H1 (cell line): ENCODE measurements at regions not wholly inside any gene's neighbourhood (a gene's known extent, or its start where the extent isn't known, plus 50 kb on each side); places are given as distances from the start of the nearest gene placed in this dataset.

Source experiments
- ATF3 ChIP-seq: IDR thresholded peaks from 2 replicates; pipeline ENCODE4 v1.6.1; 2011; ENCODE audit warnings: low read depth, mild to moderate bottlenecking, low read length; ENCODE audit not compliant: insufficient read depth
- EGR1 ChIP-seq: IDR thresholded peaks from 2 replicates; pipeline ENCODE4 v1.6.1; 2011; ENCODE audit warnings: low read depth, low read length, borderline replicate concordance
- EZH2 ChIP-seq: fragments of 200-600 bp; sonication (generic); IDR thresholded peaks from 2 replicates; pipeline ENCODE4 v1.7.1; 2012; ENCODE audit warnings: low read depth, mild to moderate bottlenecking, moderate library complexity, low read length, inconsistent platforms; ENCODE audit not compliant: severe bottlenecking
- KDM4A ChIP-seq: IDR thresholded peaks from one replicate; pipeline ENCODE4 v1.7.1; 2012; ENCODE audit warnings: low read depth, mild to moderate bottlenecking, moderate library complexity, low read length, inconsistent platforms; ENCODE audit not compliant: severe bottlenecking
- POU5F1 ChIP-seq: IDR thresholded peaks from 2 replicates; pipeline ENCODE4 v1.6.1; 2011; ENCODE audit warnings: low read depth, mild to moderate bottlenecking, low read length, moderate library complexity
- RBBP5 ChIP-seq: IDR thresholded peaks from 2 replicates; pipeline ENCODE4 v1.7.1; 2012; ENCODE audit warnings: low read depth, mild to moderate bottlenecking, inconsistent platforms, low read length, moderate library complexity, borderline replicate concordance
- TF ChIP-seq, protein P1 (sequence below), 3 experiments: IDR thresholded peaks; 1 replicate in 2 of 3; 2 replicates in 1 of 3; pipeline versions ENCODE4 v1.5.1 to v1.6.1; 2011; ENCODE audit warnings: low read length in 3 of 3, mild to moderate bottlenecking in 3 of 3, inconsistent platforms in 2 of 3, low read depth in 1 of 3, moderate library complexity in 1 of 3; ENCODE audit not compliant: insufficient read depth in 1 of 3; ENCODE audit errors: control extremely low read depth in 1 of 3

GRCh38 chr22:48173773-48174160 is 1411.3 kb downstream of the TBC1D22A start (continued):
- TF ChIP-seq ATF3 (no peak), POU5F1 (no peak), RBBP5 (no peak), KDM4A (no peak), EZH2 (no peak), EGR1 (no peak)
- TF ChIP-seq, protein P1, sequence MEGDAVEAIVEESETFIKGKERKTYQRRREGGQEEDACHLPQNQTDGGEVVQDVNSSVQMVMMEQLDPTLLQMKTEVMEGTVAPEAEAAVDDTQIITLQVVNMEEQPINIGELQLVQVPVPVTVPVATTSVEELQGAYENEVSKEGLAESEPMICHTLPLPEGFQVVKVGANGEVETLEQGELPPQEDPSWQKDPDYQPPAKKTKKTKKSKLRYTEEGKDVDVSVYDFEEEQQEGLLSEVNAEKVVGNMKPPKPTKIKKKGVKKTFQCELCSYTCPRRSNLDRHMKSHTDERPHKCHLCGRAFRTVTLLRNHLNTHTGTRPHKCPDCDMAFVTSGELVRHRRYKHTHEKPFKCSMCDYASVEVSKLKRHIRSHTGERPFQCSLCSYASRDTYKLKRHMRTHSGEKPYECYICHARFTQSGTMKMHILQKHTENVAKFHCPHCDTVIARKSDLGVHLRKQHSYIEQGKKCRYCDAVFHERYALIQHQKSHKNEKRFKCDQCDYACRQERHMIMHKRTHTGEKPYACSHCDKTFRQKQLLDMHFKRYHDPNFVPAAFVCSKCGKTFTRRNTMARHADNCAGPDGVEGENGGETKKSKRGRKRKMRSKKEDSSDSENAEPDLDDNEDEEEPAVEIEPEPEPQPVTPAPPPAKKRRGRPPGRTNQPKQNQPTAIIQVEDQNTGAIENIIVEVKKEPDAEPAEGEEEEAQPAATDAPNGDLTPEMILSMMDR (IDR thresholded peaks at IDR 0.05; ENCODE audit: control extremely low read depth in 1 of 3, insufficient read depth in 1 of 3, low read depth in 1 of 3, low read length in 3 of 3): no peak
